ENCODE measurements at regions not wholly inside any gene's neighbourhood (a gene's known extent, or its start where the extent isn't known, plus 50 kb on each side); places are given as distances from the start of the nearest gene placed in this dataset.

GRCh38 chr18:78136986-78137385 lies 842.6 kb upstream of the SALL3 start:
- Histone ChIP-seq H3K27me3 (no peaks in the 10 kb centered on the region), H3K9me3 (no peaks in the 10 kb centered on the region), H3K4me3 (ENCODE audit: low read depth, low read length) (no peak overlapping the region), H3K36me3 (no peaks in the 10 kb centered on the region), H3K4me1 (no peaks in the 10 kb centered on the region)
- no peak for TF ChIP-seq CTCF (IDR thresholded peaks at IDR 0.05; ENCODE audit: low read depth, low read length)
- no peak for DNase-seq

DNA sequence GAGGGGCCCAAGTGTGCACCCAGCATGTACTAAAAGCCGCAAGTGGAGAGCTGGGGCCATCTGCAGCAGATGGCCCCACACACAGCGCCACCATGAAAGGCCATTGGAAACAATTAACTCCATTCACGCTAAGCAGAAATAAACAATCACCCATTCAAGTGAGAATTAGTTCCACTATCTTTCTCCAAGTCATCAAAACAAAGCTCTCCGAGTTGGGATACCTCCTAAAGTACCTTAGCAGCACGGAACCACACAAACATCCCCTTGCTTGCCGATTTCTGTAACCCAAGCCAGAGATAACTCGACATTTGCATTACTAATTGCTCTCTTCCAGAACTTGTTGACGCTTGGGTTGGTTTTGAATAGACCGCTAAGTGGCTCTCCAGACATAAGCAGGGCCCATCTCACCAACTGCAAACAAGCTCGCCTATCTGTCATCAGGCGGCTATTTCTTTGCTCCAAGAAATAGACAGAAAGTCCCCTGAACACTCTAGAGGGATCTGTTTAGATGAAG lies 840.6 kb upstream of the SALL3 start:
- Histone ChIP-seq H3K4me1 (no peaks in the 10 kb centered on the region), H3K27me3 (no peaks in the 10 kb centered on the region), H3K36me3 (no peaks in the 10 kb centered on the region), H3K4me3 (ENCODE audit: low read depth, low read length) (no peak overlapping the region), H3K9me3 (no peaks in the 10 kb centered on the region)
- no peak for TF ChIP-seq CTCF (IDR thresholded peaks at IDR 0.05; ENCODE audit: low read depth, low read length)
- DNase-seq, result no peak

GRCh38 chr18:78140294-78140693 lies 839.3 kb upstream of the SALL3 start:
- no peak for TF ChIP-seq CTCF (IDR thresholded peaks at IDR 0.05; ENCODE audit: low read depth, low read length)

GRCh38 chr18:78144669-78145068 lies 834.9 kb upstream of the SALL3 start:
- no peaks in the 10 kb centered on the region for H3K9me3 ChIP-seq
- no peaks in the 10 kb centered on the region for H3K4me1 ChIP-seq
- no peaks in the 10 kb centered on the region for H3K36me3 ChIP-seq
- no peak for DNase-seq
- H3K4me3 ChIP-seq (ENCODE audit: low read depth, low read length), result no peak overlapping the region
- TF ChIP-seq CTCF (IDR thresholded peaks at IDR 0.05; ENCODE audit: low read depth, low read length), result no peak
- no peaks in the 10 kb centered on the region for H3K27me3 ChIP-seq

More at GRCh38 chr18:78140294-78140693, 839.3 kb upstream of the SALL3 start:
- Histone ChIP-seq H3K9me3 (no peaks in the 10 kb centered on the region), H3K27me3 (no peaks in the 10 kb centered on the region), H3K4me1 (no peaks in the 10 kb centered on the region), H3K4me3 (ENCODE audit: low read depth, low read length) (no peak overlapping the region), H3K36me3 (no peaks in the 10 kb centered on the region)
- DNase-seq, result no peak

GRCh38 chr18:78145096-78145495 lies 834.5 kb upstream of the SALL3 start:
- H3K9me3 ChIP-seq, result no peaks in the 10 kb centered on the region
- TF ChIP-seq CTCF (IDR thresholded peaks at IDR 0.05; ENCODE audit: low read depth, low read length), result no peak
- no peaks in the 10 kb centered on the region for H3K27me3 ChIP-seq
- no peak overlapping the region for H3K4me3 ChIP-seq (ENCODE audit: low read depth, low read length)
- no peak for DNase-seq
- no peaks in the 10 kb centered on the region for H3K36me3 ChIP-seq
- no peaks in the 10 kb centered on the region for H3K4me1 ChIP-seq

GRCh38 chr18:78146136-78147085 lies 833.2 kb upstream of the SALL3 start:
- no peak for TF ChIP-seq CTCF (IDR thresholded peaks at IDR 0.05; ENCODE audit: low read depth, low read length)
- H3K36me3 ChIP-seq, result no peaks in the 10 kb centered on the region
- no peaks in the 10 kb centered on the region for H3K9me3 ChIP-seq
- H3K4me1 ChIP-seq, result no peaks in the 10 kb centered on the region
- no peak for DNase-seq
- H3K27me3 ChIP-seq, result no peaks in the 10 kb centered on the region
- H3K4me3 ChIP-seq (ENCODE audit: low read depth, low read length), result no peak overlapping the region

All from BE2C (cell line).